ENCODE measurements at regions not wholly inside any gene's neighbourhood (a gene's known extent, or its start where the extent isn't known, plus 50 kb on each side); places are given as distances from the start of the nearest gene placed in this dataset.
"Not testable (repeated sequence)": the region's sequence is repeated elsewhere in the genome, so short reads cannot be mapped to it uniquely, and the experiment has no call there.

- DNase-seq (ENCODE audit: low spot score): no peak
These were observed 58.0 kb upstream of the SLC25A48 start for GRCh38 chr5:135776457-135776856.

GRCh38 chr5:135761746-135762145 is 72.7 kb upstream of the SLC25A48 start:
- DNase-seq (ENCODE audit: low spot score): no peak

GRCh38 chr5:135759149-135759784 is 75.2 kb upstream of the SLC25A48 start:
- no peak for DNase-seq (ENCODE audit: low spot score)

GRCh38 chr5:135753990-135754389 is 80.5 kb upstream of the SLC25A48 start:
- no peak for DNase-seq (ENCODE audit: low spot score)

GRCh38 chr5:135750506-135750905 is 84.0 kb upstream of the SLC25A48 start:
- DNase-seq (ENCODE audit: low spot score): no peak

- DNase-seq (ENCODE audit: low spot score): no peak
These were observed 86.6 kb upstream of the SLC25A48 start for GRCh38 chr5:135747824-135748223.

- no peak for DNase-seq (ENCODE audit: low spot score)
These were observed 88.5 kb upstream of the SLC25A48 start for GRCh38 chr5:135745897-135746500.

GRCh38 chr5:135743705-135744411 is 90.6 kb upstream of the SLC25A48 start:
- DNase-seq (ENCODE audit: low spot score): no peak

GRCh38 chr5:135743181-135743580 is 91.3 kb upstream of the SLC25A48 start:
- DNase-seq (ENCODE audit: low spot score): no peak

- DNase-seq (ENCODE audit: low spot score): not testable (repeated sequence)
These were observed 92.2 kb upstream of the SLC25A48 start for GRCh38 chr5:135742240-135742639.

GRCh38 chr5:135741040-135741439 is 93.4 kb upstream of the SLC25A48 start:
- DNase-seq (ENCODE audit: low spot score): peak; percentile 10

GRCh38 chr5:135740475-135740874 is 94.0 kb upstream of the SLC25A48 start:
- DNase-seq (ENCODE audit: low spot score): no peak

- no peak for DNase-seq (ENCODE audit: low spot score)
These were observed 95.0 kb upstream of the SLC25A48 start for GRCh38 chr5:135739383-135739981.

GRCh38 chr5:135738564-135738875 is 95.9 kb upstream of the SLC25A48 start:
- no peak for DNase-seq (ENCODE audit: low spot score)

- no peak for DNase-seq (ENCODE audit: low spot score)
These were observed 96.5 kb upstream of the SLC25A48 start for GRCh38 chr5:135737701-135738563.

GRCh38 chr5:135736952-135737351 is 97.5 kb upstream of the SLC25A48 start:
- DNase-seq (ENCODE audit: low spot score): not testable (repeated sequence)

GRCh38 chr5:135735831-135736230 is 98.6 kb upstream of the SLC25A48 start:
- DNase-seq (ENCODE audit: low spot score): no peak

GRCh38 chr5:135734956-135735355 is 99.5 kb upstream of the SLC25A48 start:
- not testable (repeated sequence) for DNase-seq (ENCODE audit: low spot score)

GRCh38 chr5:135731034-135731433 is 103.4 kb upstream of the SLC25A48 start:
- not testable (repeated sequence) for DNase-seq (ENCODE audit: low spot score)

GRCh38 chr5:135730161-135730560 is 104.3 kb upstream of the SLC25A48 start:
- DNase-seq (ENCODE audit: low spot score): not testable (repeated sequence)

GRCh38 chr5:135729321-135729786 is 105.1 kb upstream of the SLC25A48 start:
- DNase-seq (ENCODE audit: low spot score): peak; percentile 11

- DNase-seq (ENCODE audit: low spot score): no peak
These were observed 109.8 kb upstream of the SLC25A48 start for GRCh38 chr5:135724617-135725016.
